Karpas-422 (cell line): ENCODE measurements at regions not wholly inside any gene's neighbourhood (a gene's known extent, or its start where the extent isn't known, plus 50 kb on each side); places are given as distances from the start of the nearest gene placed in this dataset.

Experiments used
- DNase-seq: peaks from one replicate; pipeline ENCODE4 v3.0.0-alpha.2; 2015
- H2AFZ ChIP-seq: fragments of 200-600 bp; sonication (generic); 2 replicates; pipeline ENCODE4 v1.6.1; 2014; ENCODE audit warnings: antibody characterized with exemption, low read length, mixed read lengths
- H3K27ac ChIP-seq: fragments of 200-600 bp; sonication (generic); 2 replicates; pipeline ENCODE4 v1.5.1; 2014; ENCODE audit warnings: mild to moderate bottlenecking, low read length, moderate library complexity
- H3K27me3 ChIP-seq: fragments of 200-600 bp; sonication (generic); 2 replicates; pipeline ENCODE4 v1.6.1; 2014; ENCODE audit warnings: low read length, mixed read lengths
- H3K36me3 ChIP-seq: fragments of 200-600 bp; sonication (generic); 2 replicates; pipeline ENCODE4 v1.6.1; 2014; ENCODE audit warnings: low read length, mixed read lengths; ENCODE audit not compliant: insufficient read depth
- H3K4me1 ChIP-seq: fragments of 200-600 bp; sonication (generic); 2 replicates; pipeline ENCODE4 v1.6.1; 2014; ENCODE audit warnings: mild to moderate bottlenecking, low read length, mixed read lengths
- H3K4me2 ChIP-seq: fragments of 200-600 bp; sonication (generic); 2 replicates; pipeline ENCODE4 v1.6.1; 2014; ENCODE audit warnings: low read length, low read depth, mild to moderate bottlenecking; ENCODE audit not compliant: poor library complexity, severe bottlenecking
- H3K4me3 ChIP-seq: fragments of 200-600 bp; sonication (generic); 2 replicates; pipeline ENCODE4 v1.5.1; 2014; ENCODE audit warnings: mild to moderate bottlenecking, antibody characterized with exemption, low read length, mixed read lengths
- H3K79me2 ChIP-seq: fragments of 200-600 bp; sonication (generic); 2 replicates; pipeline ENCODE4 v1.6.1; 2014; ENCODE audit warnings: mild to moderate bottlenecking, low read length, mixed read lengths
- H3K9ac ChIP-seq: fragments of 200-600 bp; sonication (generic); 2 replicates; pipeline ENCODE4 v1.6.0; 2014; ENCODE audit warnings: low read length
- H3K9me2 ChIP-seq: fragments of 200-600 bp; sonication (generic), shearing (Covaris generic); replicated peaks from 2 replicates; pipeline ENCODE4 v1.6.0; 2014; ENCODE audit warnings: mild to moderate bottlenecking, low read length, moderate library complexity; ENCODE audit not compliant: insufficient read depth
- H3K9me3 ChIP-seq: fragments of 300-700, 200-600 bp; sonication (generic); 2 replicates; pipeline ENCODE4 v1.6.1; 2014; ENCODE audit warnings: low read length, mixed read lengths
- H4K20me1 ChIP-seq: fragments of 200-600 bp; sonication (generic); 2 replicates; pipeline ENCODE4 v1.6.1; 2014; ENCODE audit warnings: mild to moderate bottlenecking, antibody characterized with exemption, low read length, low read depth; ENCODE audit not compliant: insufficient read depth

DNA sequence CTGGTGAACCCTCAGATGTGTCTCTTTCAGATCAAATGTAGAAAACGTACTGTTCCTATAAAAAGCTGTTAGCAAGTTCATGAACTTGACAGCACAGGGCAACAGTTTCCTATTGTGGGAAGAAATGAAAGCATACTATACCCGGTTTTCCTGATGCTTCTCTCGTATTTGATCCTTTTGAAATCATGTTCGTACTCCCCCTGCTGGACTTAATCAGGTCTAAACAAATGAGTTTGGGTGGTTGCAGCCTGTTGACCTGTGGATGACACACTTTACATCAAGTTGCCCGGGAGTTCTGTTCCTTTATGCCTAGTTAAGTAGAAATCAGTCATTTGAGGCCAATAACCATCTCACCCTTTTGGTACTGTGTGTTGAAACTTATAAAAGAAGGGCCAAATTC lies 1992.3 kb downstream of the MAT2B start:
- Histone ChIP-seq H3K9me2 (no peaks in the 10 kb centered on the region), H3K4me3 (no peak overlapping the region), H3K9me3 (peaks cover 11% of the 10 kb centered on the region), H3K27me3 (no peaks in the 10 kb centered on the region), H3K79me2 (no peaks in the 10 kb centered on the region), H4K20me1 (no peaks in the 10 kb centered on the region), H3K9ac (no peak overlapping the region), H3K27ac (no peak overlapping the region), H3K4me2 (no peak overlapping the region), H3K4me1 (no peaks in the 10 kb centered on the region), H3K36me3 (no peaks in the 10 kb centered on the region), H2AFZ (no peak overlapping the region)
- DNase-seq, result peak; percentile 57

DNA sequence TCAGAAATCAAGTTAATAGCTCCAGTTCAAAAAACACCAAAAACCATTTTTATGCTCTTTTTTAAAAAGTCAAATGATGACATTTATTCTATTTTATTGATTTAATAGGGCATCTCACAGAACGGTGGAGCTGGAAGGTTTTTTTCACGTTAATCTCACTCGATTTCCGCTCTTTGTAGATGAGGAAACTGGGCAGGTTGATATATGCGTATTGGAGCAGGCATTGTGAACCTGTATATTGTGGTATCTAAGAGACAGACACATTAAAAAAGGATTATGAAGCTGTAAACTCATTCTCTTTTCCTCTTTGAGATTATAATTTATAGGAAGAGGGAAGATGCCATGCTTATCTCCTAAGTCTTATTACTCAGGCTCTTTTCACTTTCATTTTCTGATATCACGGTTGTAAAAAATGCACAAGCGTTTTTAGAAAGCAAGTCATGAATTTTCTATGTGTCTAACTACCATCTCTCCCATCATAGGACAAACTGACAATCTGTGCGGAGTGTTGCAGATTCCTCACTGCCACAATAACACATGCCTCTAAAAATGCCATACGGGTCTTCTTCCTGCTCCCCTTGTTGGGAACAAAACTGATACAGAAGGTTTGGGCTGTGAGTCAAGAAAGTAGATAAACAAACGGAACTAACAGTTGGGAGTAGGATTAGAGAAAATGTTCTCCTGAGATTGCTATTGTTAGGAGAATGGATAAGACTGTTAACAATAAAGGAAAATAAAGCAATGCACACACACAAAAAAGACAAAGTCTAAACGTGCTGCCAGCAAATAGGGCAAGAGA lies 1997.7 kb downstream of the MAT2B start:
- H3K27me3 ChIP-seq, result no peaks in the 10 kb centered on the region
- H3K9ac ChIP-seq, result no peak overlapping the region
- peak overlapping the region; percentile 40 for H3K4me2 ChIP-seq
- H3K4me1 ChIP-seq, result no peaks in the 10 kb centered on the region
- H3K27ac ChIP-seq, result no peak overlapping the region
- DNase-seq, result no peak
- no peaks in the 10 kb centered on the region for H4K20me1 ChIP-seq
- peaks cover 5% of the 10 kb centered on the region for H3K9me3 ChIP-seq
- H2AFZ ChIP-seq, result peak overlapping the region; percentile 48
- H3K79me2 ChIP-seq, result no peaks in the 10 kb centered on the region
- no peaks in the 10 kb centered on the region for H3K36me3 ChIP-seq
- H3K4me3 ChIP-seq, result peak overlapping the region; percentile 31; the same call in 1 of the 2 replicates
- no peaks in the 10 kb centered on the region for H3K9me2 ChIP-seq

DNA sequence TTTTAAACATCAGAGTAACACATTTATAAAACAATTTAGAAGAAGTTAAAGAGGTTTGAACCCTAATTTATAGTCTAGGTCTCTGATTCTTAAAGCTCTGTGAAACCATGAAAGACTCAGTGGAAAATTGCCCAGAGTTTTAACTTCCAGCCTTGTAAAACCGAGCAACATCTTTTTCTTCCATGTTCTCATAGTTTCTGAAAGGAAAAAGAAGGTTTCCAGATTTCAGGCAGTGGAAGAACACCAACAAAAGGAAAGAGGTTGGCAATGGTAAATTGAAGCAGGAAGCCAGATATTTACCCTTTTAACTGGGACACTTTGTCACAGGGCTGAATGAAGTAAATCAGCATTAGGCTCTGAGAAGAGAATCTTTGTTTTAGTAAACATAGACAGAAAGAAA lies 1999.3 kb downstream of the MAT2B start:
- H4K20me1 ChIP-seq, result no peaks in the 10 kb centered on the region
- no peak overlapping the region for H2AFZ ChIP-seq
- H3K4me3 ChIP-seq, result no peak overlapping the region
- no peak for DNase-seq
- no peak overlapping the region for H3K9ac ChIP-seq
- H3K36me3 ChIP-seq, result no peaks in the 10 kb centered on the region
- no peaks in the 10 kb centered on the region for H3K9me2 ChIP-seq
- no peaks in the 10 kb centered on the region for H3K27me3 ChIP-seq
- H3K4me2 ChIP-seq, result no peak overlapping the region
- H3K79me2 ChIP-seq, result no peaks in the 10 kb centered on the region
- H3K4me1 ChIP-seq, result no peaks in the 10 kb centered on the region
- H3K27ac ChIP-seq, result no peak overlapping the region
- peaks cover 6% of the 10 kb centered on the region for H3K9me3 ChIP-seq

DNA sequence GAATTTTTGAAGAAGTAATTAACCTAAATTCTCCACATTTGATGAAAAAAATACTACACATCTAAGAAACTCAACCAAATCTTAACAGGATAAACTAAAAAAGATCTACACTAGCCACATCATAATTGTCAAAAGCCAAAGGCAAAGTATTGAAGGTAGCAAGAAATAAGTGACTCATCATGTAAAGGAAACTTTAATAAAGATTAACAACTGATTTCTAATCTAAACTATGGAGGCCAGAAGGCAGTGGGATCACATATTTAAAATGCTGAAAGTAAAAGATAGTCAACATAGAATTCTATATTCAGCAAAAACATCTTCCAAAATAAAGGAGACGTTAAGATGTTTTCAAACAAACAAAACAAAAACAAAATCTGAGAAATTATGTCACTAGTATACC lies 2002.9 kb downstream of the MAT2B start:
- H3K79me2 ChIP-seq, result no peaks in the 10 kb centered on the region
- peaks cover 10% of the 10 kb centered on the region for H3K9me3 ChIP-seq
- DNase-seq, result no peak
- no peak overlapping the region for H3K4me3 ChIP-seq
- H3K27me3 ChIP-seq, result no peaks in the 10 kb centered on the region
- H3K27ac ChIP-seq, result no peak overlapping the region
- H3K4me2 ChIP-seq, result no peak overlapping the region
- no peaks in the 10 kb centered on the region for H3K4me1 ChIP-seq
- no peaks in the 10 kb centered on the region for H3K9me2 ChIP-seq
- no peaks in the 10 kb centered on the region for H4K20me1 ChIP-seq
- no peaks in the 10 kb centered on the region for H3K36me3 ChIP-seq
- no peak overlapping the region for H2AFZ ChIP-seq
- no peak overlapping the region for H3K9ac ChIP-seq

DNA sequence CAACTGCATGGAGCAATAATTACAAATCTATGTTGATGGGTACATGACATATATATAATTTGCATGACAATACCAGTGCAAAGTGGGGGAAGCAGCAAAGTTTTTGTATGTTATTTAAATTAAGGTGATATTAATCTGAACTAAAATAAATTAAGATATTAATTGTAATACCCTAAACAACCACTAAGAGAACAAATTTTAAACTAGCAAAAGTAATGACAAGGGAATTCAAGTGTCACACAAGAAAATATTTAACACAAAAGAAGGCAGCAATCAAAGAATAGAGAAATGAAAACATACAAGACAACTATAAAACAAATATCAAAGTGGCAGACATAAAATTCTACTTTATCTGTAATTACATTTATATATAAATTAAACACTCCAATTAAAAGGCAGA lies 2003.4 kb downstream of the MAT2B start:
- no peaks in the 10 kb centered on the region for H3K4me1 ChIP-seq
- no peak overlapping the region for H3K4me3 ChIP-seq
- H3K79me2 ChIP-seq, result no peaks in the 10 kb centered on the region
- no peak overlapping the region for H2AFZ ChIP-seq
- H3K9ac ChIP-seq, result no peak overlapping the region
- no peak for DNase-seq
- no peak overlapping the region for H3K27ac ChIP-seq
- no peaks in the 10 kb centered on the region for H3K36me3 ChIP-seq
- peaks cover 10% of the 10 kb centered on the region for H3K9me3 ChIP-seq
- no peak overlapping the region for H3K4me2 ChIP-seq
- no peaks in the 10 kb centered on the region for H4K20me1 ChIP-seq
- H3K9me2 ChIP-seq, result no peaks in the 10 kb centered on the region
- no peaks in the 10 kb centered on the region for H3K27me3 ChIP-seq

DNA sequence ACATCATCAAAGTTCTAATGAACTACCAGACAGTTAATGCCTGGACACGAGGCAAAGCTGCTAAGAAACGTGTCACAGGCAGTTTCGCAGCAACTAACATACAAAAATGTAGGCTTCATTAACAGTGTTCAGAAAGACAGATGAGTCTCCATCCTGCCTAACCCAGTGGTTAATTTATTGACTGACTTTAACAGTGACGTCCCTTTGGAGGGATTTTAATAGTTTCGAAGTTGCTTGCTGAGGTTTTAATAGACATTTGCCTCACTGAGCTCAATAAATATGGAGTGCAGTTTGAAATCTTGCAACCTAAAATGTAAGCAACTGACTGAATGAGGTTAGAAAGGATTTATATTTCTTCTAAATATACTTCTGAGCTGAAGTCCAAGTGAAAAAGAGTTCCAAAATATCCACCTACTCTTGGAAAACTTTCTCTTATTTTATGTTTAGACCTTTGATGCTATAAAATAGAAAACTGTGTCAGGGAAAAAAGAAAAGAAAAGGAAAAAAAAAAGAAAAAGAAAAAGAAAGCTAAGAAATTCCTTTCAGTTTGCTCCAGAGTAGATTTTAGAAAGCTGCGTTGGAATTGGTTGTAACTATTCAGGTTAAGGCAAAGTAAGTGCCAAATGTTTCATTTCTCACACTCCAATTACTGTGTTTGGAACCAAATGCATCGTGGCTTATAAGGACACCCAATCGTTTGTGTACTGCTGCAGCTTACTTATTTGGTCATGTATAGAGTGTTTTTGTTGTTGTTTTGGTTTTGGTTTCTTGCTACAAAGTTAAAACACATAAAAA lies 2016.6 kb downstream of the MAT2B start:
- H3K79me2 ChIP-seq, result no peaks in the 10 kb centered on the region
- peaks cover 29% of the 10 kb centered on the region; the same call in 1 of the 2 replicates for H3K9me3 ChIP-seq
- H3K27me3 ChIP-seq, result no peaks in the 10 kb centered on the region
- H3K4me3 ChIP-seq, result no peak overlapping the region
- H3K27ac ChIP-seq, result no peak overlapping the region
- H2AFZ ChIP-seq, result no peak overlapping the region
- no peak overlapping the region for H3K9ac ChIP-seq
- H3K9me2 ChIP-seq, result no peaks in the 10 kb centered on the region
- no peak overlapping the region for H3K4me2 ChIP-seq
- no peak for DNase-seq
- no peaks in the 10 kb centered on the region for H4K20me1 ChIP-seq
- no peaks in the 10 kb centered on the region for H3K36me3 ChIP-seq
- H3K4me1 ChIP-seq, result no peaks in the 10 kb centered on the region

DNA sequence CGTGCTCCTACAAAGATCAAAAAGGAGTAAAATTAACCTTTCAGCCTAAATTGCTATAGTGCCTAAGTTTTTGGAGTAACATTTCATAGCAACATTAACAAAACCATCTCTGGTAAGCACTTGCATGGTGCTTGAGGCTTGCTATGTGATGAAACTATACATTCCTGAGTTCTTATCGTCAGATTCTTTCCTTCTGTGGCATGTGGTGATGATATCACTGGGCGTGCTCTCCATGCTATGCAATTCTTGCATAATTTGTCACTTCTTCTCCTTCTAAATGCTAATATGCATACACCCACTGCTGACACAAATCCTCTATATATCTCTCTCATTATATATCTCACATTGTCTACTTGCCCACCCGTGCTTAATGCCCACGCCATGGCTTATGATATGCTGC lies 2019.9 kb downstream of the MAT2B start:
- Histone ChIP-seq H3K27me3 (no peaks in the 10 kb centered on the region), H3K4me2 (no peak overlapping the region), H3K9me2 (no peaks in the 10 kb centered on the region), H3K9me3 (peaks cover 27% of the 10 kb centered on the region), H3K4me3 (no peak overlapping the region), H3K9ac (no peak overlapping the region), H3K4me1 (no peaks in the 10 kb centered on the region), H2AFZ (no peak overlapping the region), H4K20me1 (no peaks in the 10 kb centered on the region), H3K79me2 (no peaks in the 10 kb centered on the region), H3K36me3 (no peaks in the 10 kb centered on the region), H3K27ac (no peak overlapping the region)
- no peak for DNase-seq

DNA sequence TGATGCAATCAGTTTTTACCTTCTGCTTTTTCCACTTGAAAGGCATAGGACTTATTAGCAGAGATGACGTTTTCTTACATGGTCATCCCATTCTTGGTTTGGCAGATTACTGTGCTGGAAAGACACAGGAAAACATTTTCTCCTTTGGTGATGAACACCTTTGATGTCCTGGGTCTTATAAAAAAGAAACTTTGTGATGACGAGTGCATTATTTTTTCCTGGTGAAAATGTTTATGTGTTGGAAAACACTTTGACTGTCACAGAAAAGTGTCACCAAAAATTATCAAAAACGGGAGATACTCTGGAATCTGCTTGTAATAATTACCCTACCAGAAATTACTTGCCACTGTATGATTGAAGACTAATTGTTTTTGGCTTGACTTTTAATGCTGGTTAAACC lies 2020.9 kb downstream of the MAT2B start:
- no peaks in the 10 kb centered on the region for H3K4me1 ChIP-seq
- H2AFZ ChIP-seq, result no peak overlapping the region
- H3K9ac ChIP-seq, result no peak overlapping the region
- H3K36me3 ChIP-seq, result no peaks in the 10 kb centered on the region
- no peak overlapping the region for H3K27ac ChIP-seq
- no peaks in the 10 kb centered on the region for H4K20me1 ChIP-seq
- H3K79me2 ChIP-seq, result no peaks in the 10 kb centered on the region
- no peaks in the 10 kb centered on the region for H3K27me3 ChIP-seq
- H3K4me2 ChIP-seq, result no peak overlapping the region
- no peak for DNase-seq
- H3K9me3 ChIP-seq, result peaks cover 23% of the 10 kb centered on the region
- no peak overlapping the region for H3K4me3 ChIP-seq
- H3K9me2 ChIP-seq, result no peaks in the 10 kb centered on the region
